Rectal smooth muscle tissue (tissue), 1 donor: ENCODE measurements at regions not wholly inside any gene's neighbourhood (a gene's known extent, or its start where the extent isn't known, plus 50 kb on each side); places are given as distances from the start of the nearest gene placed in this dataset.

ENCODE experiments used
- H3K27ac ChIP-seq: one replicate; pipeline ENCODE4 v1.7.0; 2013; ENCODE audit warnings: low read depth, low read length, inconsistent platforms
- H3K27me3 ChIP-seq: one replicate; pipeline ENCODE4 v1.7.0; 2013; ENCODE audit warnings: low read length; ENCODE audit not compliant: control insufficient read depth, insufficient read depth
- H3K36me3 ChIP-seq: one replicate; pipeline ENCODE4 v1.7.0; 2013; ENCODE audit warnings: low read length; ENCODE audit not compliant: control insufficient read depth, insufficient read depth
- H3K4me1 ChIP-seq: one replicate; pipeline ENCODE4 v1.7.0; 2013; ENCODE audit warnings: low read length; ENCODE audit not compliant: control insufficient read depth, insufficient read depth
- H3K4me3 ChIP-seq: one replicate; pipeline ENCODE4 v1.7.0; 2013; ENCODE audit warnings: low read length
- H3K9ac ChIP-seq: one replicate; pipeline ENCODE4 v1.7.0; 2013; ENCODE audit warnings: low read length

GRCh38 chr22:27080036-27080578 lies 422.7 kb downstream of the MIAT start:
- H3K36me3 ChIP-seq, result no peaks in the 10 kb centered on the region
- H3K4me3 ChIP-seq, result no peak overlapping the region
- H3K27me3 ChIP-seq, result peaks cover under 1% of the 10 kb centered on the region
- no peaks in the 10 kb centered on the region for H3K4me1 ChIP-seq
- H3K27ac ChIP-seq, result no peak overlapping the region
- no peak overlapping the region for H3K9ac ChIP-seq

DNA sequence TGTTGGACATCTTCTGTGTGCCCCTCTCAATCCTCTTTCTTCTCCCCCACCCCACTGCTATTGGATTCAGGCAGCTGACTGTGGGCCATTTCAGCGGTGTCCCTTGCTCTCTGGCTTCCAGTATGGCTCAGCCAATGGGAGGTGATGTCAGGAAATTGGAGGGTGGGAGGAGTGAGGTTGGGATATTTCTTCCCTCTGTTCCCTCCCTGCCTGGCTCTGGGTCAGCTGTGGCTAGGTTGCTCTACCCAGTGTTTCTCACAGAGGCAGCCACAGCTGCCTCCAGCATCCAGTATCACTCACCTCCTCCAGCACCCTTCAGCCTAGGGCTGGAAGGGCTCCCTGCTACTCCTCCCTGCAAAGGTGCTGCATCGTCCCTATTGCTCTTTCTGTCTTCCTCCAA lies 423.5 kb downstream of the MIAT start:
- Histone ChIP-seq H3K36me3 (no peaks in the 10 kb centered on the region), H3K4me1 (no peaks in the 10 kb centered on the region), H3K4me3 (no peak overlapping the region), H3K27ac (no peak overlapping the region), H3K9ac (no peak overlapping the region), H3K27me3 (no peaks in the 10 kb centered on the region)

DNA sequence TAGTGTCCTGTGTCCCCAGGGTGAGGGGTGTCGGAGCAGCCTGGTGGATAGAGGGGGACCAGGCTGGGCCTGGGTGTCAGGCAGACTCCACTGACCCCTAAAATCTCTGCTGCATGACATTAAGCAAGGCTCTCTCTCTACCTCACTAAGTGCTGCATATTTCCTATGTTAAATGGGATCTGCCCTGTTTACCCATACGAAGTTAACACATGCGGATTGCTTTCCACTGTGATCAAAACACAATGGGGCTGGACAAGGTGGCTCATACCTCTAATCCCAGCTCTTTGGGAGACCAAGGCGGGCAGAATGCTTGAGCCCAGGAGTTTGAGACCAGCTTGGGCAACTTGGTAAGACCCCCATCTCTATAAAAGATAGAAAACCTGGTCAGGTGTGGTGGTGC lies 426.2 kb downstream of the MIAT start:
- H3K4me1 ChIP-seq, result no peaks in the 10 kb centered on the region
- no peaks in the 10 kb centered on the region for H3K27me3 ChIP-seq
- no peak overlapping the region for H3K9ac ChIP-seq
- no peak overlapping the region for H3K27ac ChIP-seq
- H3K4me3 ChIP-seq, result no peak overlapping the region
- no peaks in the 10 kb centered on the region for H3K36me3 ChIP-seq

DNA sequence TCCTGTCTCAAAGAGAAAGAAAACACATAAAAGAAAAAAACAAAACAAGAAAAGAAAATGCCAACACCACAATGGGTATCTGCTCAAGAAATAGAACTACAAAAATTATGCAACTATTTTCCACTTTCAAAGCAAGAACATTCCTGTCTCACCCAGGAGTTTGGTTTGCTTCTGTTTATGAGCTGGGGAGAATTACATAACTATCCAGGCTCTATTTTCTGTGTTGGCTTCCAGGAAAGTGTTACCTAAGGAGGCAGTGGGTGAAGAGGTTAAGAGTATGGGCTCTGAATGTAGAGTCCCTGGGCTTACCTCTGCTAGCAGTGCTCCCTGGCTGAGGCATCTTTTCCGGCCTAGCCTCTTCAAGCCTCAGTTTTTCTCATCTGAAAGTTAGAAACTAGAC lies 426.7 kb downstream of the MIAT start:
- H3K4me1 ChIP-seq, result no peaks in the 10 kb centered on the region
- no peaks in the 10 kb centered on the region for H3K27me3 ChIP-seq
- no peak overlapping the region for H3K27ac ChIP-seq
- H3K9ac ChIP-seq, result no peak overlapping the region
- H3K36me3 ChIP-seq, result no peaks in the 10 kb centered on the region
- H3K4me3 ChIP-seq, result no peak overlapping the region

DNA sequence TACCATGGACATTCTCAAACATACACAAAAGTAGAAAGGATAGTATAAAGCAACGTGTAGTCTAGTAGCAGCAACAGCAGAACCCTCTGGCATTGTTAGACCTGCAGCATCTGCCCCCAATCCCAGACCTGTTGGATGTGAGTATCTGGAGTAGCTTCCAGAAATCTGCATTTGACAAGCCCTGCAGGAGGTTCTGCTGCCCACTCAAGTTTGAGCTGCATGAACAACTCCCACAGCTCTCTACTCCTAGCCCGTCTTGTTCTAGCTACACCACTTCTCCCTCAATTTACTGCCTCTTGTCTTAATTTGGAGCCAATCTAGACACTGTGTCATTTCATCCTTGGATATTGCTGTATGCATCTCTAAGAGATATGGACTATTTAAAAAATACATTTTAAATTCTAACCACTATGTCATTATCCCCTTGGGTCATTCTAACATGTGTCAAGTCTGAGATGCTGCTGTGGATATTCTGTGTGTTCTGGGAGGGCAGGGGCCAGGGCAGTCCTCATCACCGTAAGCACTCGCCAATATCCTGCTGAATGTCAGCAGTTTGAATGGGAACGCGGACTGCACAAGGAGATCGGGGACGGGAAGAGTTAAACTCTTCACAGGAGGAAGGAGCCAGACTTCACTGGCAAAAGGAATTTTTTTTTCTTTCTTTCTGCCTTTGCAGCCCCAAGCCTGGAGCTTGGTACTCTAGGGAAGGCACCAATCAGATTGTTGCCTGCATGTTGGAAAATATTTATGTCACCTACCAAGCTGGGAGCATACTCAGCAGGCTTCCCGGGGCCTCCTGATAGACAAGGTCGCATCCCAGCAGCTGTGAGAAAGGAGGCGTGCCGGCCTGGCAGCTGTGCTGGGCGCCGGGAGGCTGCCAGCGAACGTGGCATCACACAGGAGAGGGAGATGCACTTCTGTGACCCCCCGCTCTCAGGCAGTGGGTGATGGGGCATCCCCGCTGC lies 429.0 kb downstream of the MIAT start:
- Histone ChIP-seq H3K36me3 (no peaks in the 10 kb centered on the region), H3K9ac (no peak overlapping the region), H3K27ac (no peak overlapping the region), H3K4me3 (no peak overlapping the region), H3K4me1 (no peaks in the 10 kb centered on the region), H3K27me3 (no peaks in the 10 kb centered on the region)

DNA sequence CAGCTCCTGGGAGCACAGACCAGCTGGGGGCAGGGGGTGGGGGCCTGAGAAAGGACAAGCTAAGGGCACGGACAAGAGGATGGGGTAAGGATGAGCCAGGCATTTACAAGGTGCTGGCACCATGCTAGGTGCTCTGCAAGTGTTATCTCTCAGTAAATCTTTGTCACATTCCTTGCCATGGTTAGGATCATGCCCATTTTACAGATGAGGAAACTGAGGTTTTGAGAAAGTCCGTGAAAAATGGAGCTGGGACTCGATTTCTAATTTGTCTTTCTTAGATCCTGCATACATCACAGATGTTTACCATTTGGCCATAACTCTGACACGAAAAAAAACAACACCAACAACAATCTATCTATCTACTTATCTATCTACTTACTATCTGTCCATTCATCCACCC lies 429.7 kb downstream of the MIAT start:
- H3K27me3 ChIP-seq, result no peaks in the 10 kb centered on the region
- no peaks in the 10 kb centered on the region for H3K36me3 ChIP-seq
- H3K27ac ChIP-seq, result no peak overlapping the region
- no peak overlapping the region for H3K9ac ChIP-seq
- H3K4me3 ChIP-seq, result no peak overlapping the region
- H3K4me1 ChIP-seq, result no peaks in the 10 kb centered on the region

GRCh38 chr22:27088026-27088425 lies 430.6 kb downstream of the MIAT start:
- Histone ChIP-seq H3K4me3 (no peak overlapping the region), H3K27ac (no peak overlapping the region), H3K27me3 (no peaks in the 10 kb centered on the region)

DNA sequence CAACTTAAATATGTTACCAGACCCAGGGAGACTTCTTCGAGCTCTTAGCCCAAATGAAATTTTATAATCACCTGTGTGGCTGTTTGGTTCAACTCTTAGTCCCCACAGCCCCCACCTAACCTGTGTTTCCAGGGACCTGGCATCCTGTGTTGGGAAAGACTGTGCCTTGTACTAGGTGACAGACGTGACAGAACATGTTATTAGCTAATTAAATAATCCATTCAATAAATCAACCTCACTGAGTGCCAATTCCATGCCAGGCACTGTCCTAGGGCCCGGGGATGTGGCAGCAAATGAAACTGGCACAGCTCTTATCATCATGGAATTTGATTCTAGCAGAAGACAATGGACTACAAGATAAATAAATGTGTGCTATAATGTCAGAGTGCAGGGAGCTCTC lies 431.9 kb downstream of the MIAT start:
- no peaks in the 10 kb centered on the region for H3K27me3 ChIP-seq

More at GRCh38 chr22:27088026-27088425, 430.6 kb downstream of the MIAT start:
- Histone ChIP-seq H3K9ac (no peak overlapping the region), H3K4me1 (no peaks in the 10 kb centered on the region), H3K36me3 (no peaks in the 10 kb centered on the region)

GRCh38 chr22:27090611-27091011 lies 433.2 kb downstream of the MIAT start:
- Histone ChIP-seq H3K27ac (no peak overlapping the region), H3K36me3 (no peaks in the 10 kb centered on the region), H3K4me1 (peaks cover 4% of the 10 kb centered on the region), H3K9ac (no peak overlapping the region), H3K4me3 (no peak overlapping the region), H3K27me3 (no peaks in the 10 kb centered on the region)

More for the DNA sequence above, 431.9 kb downstream of the MIAT start:
- Histone ChIP-seq H3K4me1 (no peaks in the 10 kb centered on the region), H3K27ac (no peak overlapping the region), H3K9ac (no peak overlapping the region), H3K4me3 (no peak overlapping the region), H3K36me3 (no peaks in the 10 kb centered on the region)

DNA sequence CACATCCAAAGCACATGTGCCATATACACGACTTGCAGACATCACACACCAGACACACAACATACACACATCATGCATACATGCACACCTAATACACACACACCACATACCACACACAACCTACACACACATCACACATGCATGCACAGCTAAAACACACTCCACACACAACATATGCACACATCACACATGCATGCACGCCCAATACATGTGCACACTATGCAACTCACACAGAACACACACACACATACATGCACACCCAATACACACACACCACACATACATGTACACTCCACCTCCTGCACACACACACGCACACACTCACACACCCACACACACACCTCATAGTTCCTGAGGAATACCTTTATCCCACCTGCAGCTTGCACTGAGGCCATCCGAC lies 436.0 kb downstream of the MIAT start:
- H3K4me3 ChIP-seq, result no peak overlapping the region
- peaks cover 4% of the 10 kb centered on the region for H3K4me1 ChIP-seq
- peaks cover 5% of the 10 kb centered on the region for H3K27me3 ChIP-seq
- H3K9ac ChIP-seq, result no peak overlapping the region
- no peaks in the 10 kb centered on the region for H3K36me3 ChIP-seq
- no peak overlapping the region for H3K27ac ChIP-seq

DNA sequence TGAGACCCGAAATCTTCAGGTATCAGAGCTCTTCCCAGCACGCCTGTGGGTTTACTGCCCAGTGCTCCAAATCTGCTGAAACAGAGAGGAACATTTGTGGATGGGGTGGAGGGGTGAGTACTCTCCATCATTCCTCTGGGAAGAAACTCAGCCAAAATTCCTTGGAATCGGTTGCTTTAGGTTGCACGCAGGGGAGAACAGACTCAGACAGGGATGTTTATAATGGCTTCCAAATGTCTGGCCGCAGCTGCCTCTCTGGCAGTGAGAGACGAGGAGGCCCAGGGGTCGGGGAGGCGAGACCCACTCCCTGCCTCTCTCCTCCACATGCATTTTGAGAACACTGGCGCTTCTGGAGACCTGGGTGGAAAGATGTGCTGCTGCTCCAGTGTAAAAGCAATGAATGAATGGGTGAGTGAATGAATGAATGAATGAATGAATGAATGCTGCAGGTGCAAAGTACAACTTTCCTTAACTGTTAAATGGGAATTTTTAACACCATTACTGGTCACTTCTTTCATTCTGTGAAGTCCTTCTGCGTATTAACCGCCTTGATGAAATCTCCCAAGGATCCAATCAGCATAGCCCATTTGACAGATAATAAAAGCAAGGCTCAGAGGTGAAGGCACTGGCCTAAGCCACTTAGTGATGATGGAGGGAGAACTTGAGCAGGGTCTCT lies 437.4 kb downstream of the MIAT start:
- Histone ChIP-seq H3K36me3 (no peaks in the 10 kb centered on the region), H3K4me1 (peaks cover 4% of the 10 kb centered on the region), H3K27me3 (peaks cover 5% of the 10 kb centered on the region), H3K9ac (no peak overlapping the region), H3K4me3 (no peak overlapping the region), H3K27ac (no peak overlapping the region)

- Histone ChIP-seq H3K27ac (no peak overlapping the region), H3K9ac (no peak overlapping the region), H3K4me1 (peaks cover 12% of the 10 kb centered on the region), H3K27me3 (peaks cover 5% of the 10 kb centered on the region), H3K36me3 (no peaks in the 10 kb centered on the region), H3K4me3 (no peak overlapping the region)
Observed at GRCh38 chr22:27097506-27097905, 440.1 kb downstream of the MIAT start.
